ENCODE measurements at regions not wholly inside any gene's neighbourhood (a gene's known extent, or its start where the extent isn't known, plus 50 kb on each side); places are given as distances from the start of the nearest gene placed in this dataset.

- no peaks in the 10 kb centered on the region for H3K27me3 ChIP-seq
- no peaks in the 10 kb centered on the region for H3K4me1 ChIP-seq
- no peaks in the 10 kb centered on the region for H3K36me3 ChIP-seq
- no peaks in the 10 kb centered on the region for H3K9me3 ChIP-seq
- H3K27ac ChIP-seq = no peak overlapping the region
- no peak for DNase-seq (ENCODE audit: low spot score in 2 of 2)
- intact Hi-C loops (cut with DNase I; ENCODE audit: low total_unique reads) = no loop called here
- TF ChIP-seq POLR2A (IDR thresholded peaks at IDR 0.05) = no peak
- TF ChIP-seq CTCF (IDR thresholded peaks at IDR 0.05) = no peak
- no peak for TF ChIP-seq POLR2AphosphoS5 (IDR thresholded peaks at IDR 0.05)
- no peak overlapping the region for H3K4me3 ChIP-seq
These were observed 71.9 kb downstream of the RESF1 start for GRCh38 chr12:32031109-32031508.

GRCh38 chr12:32032205-32032810 is 73.1 kb downstream of the RESF1 start:
- no peak for DNase-seq (ENCODE audit: low spot score in 2 of 2)
- no peaks in the 10 kb centered on the region for H3K9me3 ChIP-seq
- H3K4me3 ChIP-seq = no peak overlapping the region
- no peaks in the 10 kb centered on the region for H3K36me3 ChIP-seq
- intact Hi-C loops (cut with DNase I; ENCODE audit: low total_unique reads) = no loop called here
- no peaks in the 10 kb centered on the region for H3K4me1 ChIP-seq
- no peak for TF ChIP-seq POLR2AphosphoS5 (IDR thresholded peaks at IDR 0.05)
- TF ChIP-seq POLR2A (IDR thresholded peaks at IDR 0.05) = no peak
- TF ChIP-seq CTCF (IDR thresholded peaks at IDR 0.05) = no peak
- H3K27ac ChIP-seq = no peak overlapping the region
- no peaks in the 10 kb centered on the region for H3K27me3 ChIP-seq

- no peak overlapping the region for H3K4me3 ChIP-seq
- H3K36me3 ChIP-seq = no peaks in the 10 kb centered on the region
- H3K27ac ChIP-seq = no peak overlapping the region
- H3K27me3 ChIP-seq = no peaks in the 10 kb centered on the region
- intact Hi-C loops (cut with DNase I; ENCODE audit: low total_unique reads) = no loop called here
- DNase-seq (ENCODE audit: low spot score in 2 of 2) = no peak
- TF ChIP-seq CTCF (IDR thresholded peaks at IDR 0.05) (no peak), POLR2A (IDR thresholded peaks at IDR 0.05) (no peak), POLR2AphosphoS5 (IDR thresholded peaks at IDR 0.05) (no peak)
- H3K9me3 ChIP-seq = no peaks in the 10 kb centered on the region
- no peaks in the 10 kb centered on the region for H3K4me1 ChIP-seq
These were observed 73.2 kb upstream of the BICD1 start for GRCh38 chr12:32033406-32033805.

GRCh38 chr12:32034045-32034444 is 72.6 kb upstream of the BICD1 start:
- intact Hi-C loops (cut with DNase I; ENCODE audit: low total_unique reads) = no loop called here
- Histone ChIP-seq H3K27me3 (no peaks in the 10 kb centered on the region), H3K9me3 (no peaks in the 10 kb centered on the region), H3K4me3 (no peak overlapping the region), H3K36me3 (no peaks in the 10 kb centered on the region), H3K27ac (no peak overlapping the region), H3K4me1 (no peaks in the 10 kb centered on the region)
- no peak for TF ChIP-seq POLR2AphosphoS5 (IDR thresholded peaks at IDR 0.05)
- TF ChIP-seq POLR2A (IDR thresholded peaks at IDR 0.05) = no peak
- TF ChIP-seq CTCF (IDR thresholded peaks at IDR 0.05) = no peak
- no peak for DNase-seq (ENCODE audit: low spot score in 2 of 2)

GRCh38 chr12:32036477-32037263 is 70.0 kb upstream of the BICD1 start:
- no peak for TF ChIP-seq POLR2A (IDR thresholded peaks at IDR 0.05)
- TF ChIP-seq POLR2AphosphoS5 (IDR thresholded peaks at IDR 0.05) = no peak
- TF ChIP-seq CTCF (IDR thresholded peaks at IDR 0.05) = no peak
- Histone ChIP-seq H3K27ac (no peak overlapping the region), H3K9me3 (no peaks in the 10 kb centered on the region), H3K36me3 (no peaks in the 10 kb centered on the region), H3K4me3 (no peak overlapping the region), H3K27me3 (no peaks in the 10 kb centered on the region), H3K4me1 (no peaks in the 10 kb centered on the region)
- DNase-seq (ENCODE audit: low spot score in 2 of 2) = no peak
- intact Hi-C loops (cut with DNase I; ENCODE audit: low total_unique reads) = no loop called here

Data from breast epithelium (tissue), 4 donors.